ENCODE measurements at regions not wholly inside any gene's neighbourhood (a gene's known extent, or its start where the extent isn't known, plus 50 kb on each side); places are given as distances from the start of the nearest gene placed in this dataset.

DNA sequence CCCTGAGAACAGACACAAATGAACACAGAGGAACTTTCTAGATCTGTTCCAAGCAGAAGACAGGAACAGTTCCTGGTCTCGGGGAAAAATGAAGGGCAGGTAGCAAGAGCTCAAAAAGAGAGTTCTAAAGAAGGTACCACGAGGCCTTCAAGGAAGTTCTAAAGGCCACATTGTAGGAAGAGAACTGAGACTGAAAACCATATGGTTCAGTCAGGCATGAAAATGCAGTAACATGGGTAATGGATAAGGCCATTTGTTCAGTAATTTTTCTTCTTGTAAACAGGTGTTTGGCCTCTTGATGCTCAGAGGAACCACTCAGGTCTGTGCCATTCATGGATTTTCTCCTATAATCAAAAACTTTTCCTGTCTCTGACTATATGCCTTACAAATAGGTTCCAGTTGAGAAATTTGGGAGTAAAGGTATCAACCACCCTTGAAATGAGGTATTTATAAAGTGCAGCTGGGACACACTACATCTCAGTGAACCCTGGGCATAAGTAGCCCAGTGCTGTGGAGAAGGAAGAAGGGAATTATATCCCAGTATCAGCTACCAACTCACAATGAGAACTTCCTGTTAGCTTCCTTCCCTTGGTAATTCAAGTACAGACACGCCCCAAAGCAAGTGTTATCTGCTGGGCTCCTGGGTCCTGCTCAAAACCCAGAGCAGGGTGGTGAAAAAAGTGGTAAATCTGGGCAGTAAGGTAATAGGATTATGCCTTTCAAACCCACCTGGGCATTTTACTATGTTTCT is 277.9 kb downstream of the KLHL13 start:
- TF ChIP-seq ZNF544 (tag by site-specific recombination; IDR thresholded peaks at IDR 0.05) = no peak
- TF ChIP-seq, protein P1, sequence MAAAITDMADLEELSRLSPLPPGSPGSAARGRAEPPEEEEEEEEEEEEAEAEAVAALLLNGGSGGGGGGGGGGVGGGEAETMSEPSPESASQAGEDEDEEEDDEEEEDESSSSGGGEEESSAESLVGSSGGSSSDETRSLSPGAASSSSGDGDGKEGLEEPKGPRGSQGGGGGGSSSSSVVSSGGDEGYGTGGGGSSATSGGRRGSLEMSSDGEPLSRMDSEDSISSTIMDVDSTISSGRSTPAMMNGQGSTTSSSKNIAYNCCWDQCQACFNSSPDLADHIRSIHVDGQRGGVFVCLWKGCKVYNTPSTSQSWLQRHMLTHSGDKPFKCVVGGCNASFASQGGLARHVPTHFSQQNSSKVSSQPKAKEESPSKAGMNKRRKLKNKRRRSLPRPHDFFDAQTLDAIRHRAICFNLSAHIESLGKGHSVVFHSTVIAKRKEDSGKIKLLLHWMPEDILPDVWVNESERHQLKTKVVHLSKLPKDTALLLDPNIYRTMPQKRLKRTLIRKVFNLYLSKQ (tag by site-specific recombination; IDR thresholded peaks at IDR 0.05; ENCODE audit: borderline replicate concordance) = no peak
- TF ChIP-seq, protein P2, sequence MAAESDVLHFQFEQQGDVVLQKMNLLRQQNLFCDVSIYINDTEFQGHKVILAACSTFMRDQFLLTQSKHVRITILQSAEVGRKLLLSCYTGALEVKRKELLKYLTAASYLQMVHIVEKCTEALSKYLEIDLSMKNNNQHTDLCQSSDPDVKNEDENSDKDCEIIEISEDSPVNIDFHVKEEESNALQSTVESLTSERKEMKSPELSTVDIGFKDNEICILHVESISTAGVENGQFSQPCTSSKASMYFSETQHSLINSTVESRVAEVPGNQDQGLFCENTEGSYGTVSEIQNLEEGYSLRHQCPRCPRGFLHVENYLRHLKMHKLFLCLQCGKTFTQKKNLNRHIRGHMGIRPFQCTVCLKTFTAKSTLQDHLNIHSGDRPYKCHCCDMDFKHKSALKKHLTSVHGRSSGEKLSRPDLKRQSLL (tag by site-specific recombination; IDR thresholded peaks at IDR 0.05) = no peak
- TF ChIP-seq, protein P3, sequence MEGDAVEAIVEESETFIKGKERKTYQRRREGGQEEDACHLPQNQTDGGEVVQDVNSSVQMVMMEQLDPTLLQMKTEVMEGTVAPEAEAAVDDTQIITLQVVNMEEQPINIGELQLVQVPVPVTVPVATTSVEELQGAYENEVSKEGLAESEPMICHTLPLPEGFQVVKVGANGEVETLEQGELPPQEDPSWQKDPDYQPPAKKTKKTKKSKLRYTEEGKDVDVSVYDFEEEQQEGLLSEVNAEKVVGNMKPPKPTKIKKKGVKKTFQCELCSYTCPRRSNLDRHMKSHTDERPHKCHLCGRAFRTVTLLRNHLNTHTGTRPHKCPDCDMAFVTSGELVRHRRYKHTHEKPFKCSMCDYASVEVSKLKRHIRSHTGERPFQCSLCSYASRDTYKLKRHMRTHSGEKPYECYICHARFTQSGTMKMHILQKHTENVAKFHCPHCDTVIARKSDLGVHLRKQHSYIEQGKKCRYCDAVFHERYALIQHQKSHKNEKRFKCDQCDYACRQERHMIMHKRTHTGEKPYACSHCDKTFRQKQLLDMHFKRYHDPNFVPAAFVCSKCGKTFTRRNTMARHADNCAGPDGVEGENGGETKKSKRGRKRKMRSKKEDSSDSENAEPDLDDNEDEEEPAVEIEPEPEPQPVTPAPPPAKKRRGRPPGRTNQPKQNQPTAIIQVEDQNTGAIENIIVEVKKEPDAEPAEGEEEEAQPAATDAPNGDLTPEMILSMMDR (tag by site-specific recombination; IDR thresholded peaks at IDR 0.05) = no peak
- TF ChIP-seq ZNF175 (tag by site-specific recombination; IDR thresholded peaks at IDR 0.05) = no peak
- no peak for TF ChIP-seq ZNF521 (tag by site-specific recombination; IDR thresholded peaks at IDR 0.05)
- TF ChIP-seq TCF7L2 (IDR thresholded peaks at IDR 0.05; ENCODE audit: borderline replicate concordance, low read depth, low read length) = no peak
- TF ChIP-seq ZNF10 (tag by site-specific recombination; IDR thresholded peaks at IDR 0.05) = no peak
- TF ChIP-seq, protein P4, sequence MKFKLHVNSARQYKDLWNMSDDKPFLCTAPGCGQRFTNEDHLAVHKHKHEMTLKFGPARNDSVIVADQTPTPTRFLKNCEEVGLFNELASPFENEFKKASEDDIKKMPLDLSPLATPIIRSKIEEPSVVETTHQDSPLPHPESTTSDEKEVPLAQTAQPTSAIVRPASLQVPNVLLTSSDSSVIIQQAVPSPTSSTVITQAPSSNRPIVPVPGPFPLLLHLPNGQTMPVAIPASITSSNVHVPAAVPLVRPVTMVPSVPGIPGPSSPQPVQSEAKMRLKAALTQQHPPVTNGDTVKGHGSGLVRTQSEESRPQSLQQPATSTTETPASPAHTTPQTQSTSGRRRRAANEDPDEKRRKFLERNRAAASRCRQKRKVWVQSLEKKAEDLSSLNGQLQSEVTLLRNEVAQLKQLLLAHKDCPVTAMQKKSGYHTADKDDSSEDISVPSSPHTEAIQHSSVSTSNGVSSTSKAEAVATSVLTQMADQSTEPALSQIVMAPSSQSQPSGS (tag by site-specific recombination; IDR thresholded peaks at IDR 0.05; ENCODE audit: low read depth) = no peak
- TF ChIP-seq ZFHX2 (tag by site-specific recombination; conservative IDR thresholded peaks at IDR 0.05) = no peak
- no peak for TF ChIP-seq ZNF561 (tag by site-specific recombination; IDR thresholded peaks at IDR 0.05; ENCODE audit: borderline replicate concordance)
- TF ChIP-seq ZNF76 (tag by site-specific recombination; IDR thresholded peaks at IDR 0.05; ENCODE audit: borderline replicate concordance, low read depth) = no peak
- no peak for TF ChIP-seq YY1 (tag by site-specific recombination; IDR thresholded peaks at IDR 0.05)

All from HEK293 (cell line).